ENCODE measurements at regions not wholly inside any gene's neighbourhood (a gene's known extent, or its start where the extent isn't known, plus 50 kb on each side); places are given as distances from the start of the nearest gene placed in this dataset.
"Not testable (repeated sequence)": the region's sequence is repeated elsewhere in the genome, so short reads cannot be mapped to it uniquely, and the experiment has no call there.

GRCh38 chr1:172940174-172940855 is 110.4 kb downstream of the TNFSF18 start:
- H3K9me3 ChIP-seq: no peaks in the 10 kb centered on the region
- H3K36me3 ChIP-seq (replicated peaks in 1 of 2; ENCODE audit: insufficient read depth in 1 of 2, low read depth in 2 of 2): no peaks in the 10 kb centered on the region
- intact Hi-C loops (cut with DNase I): no loop called here
- H3K27me3 ChIP-seq: no peaks in the 10 kb centered on the region
- ATAC-seq (peak; percentile 38), DNase-seq (no peak)
- 54 to 61% methylated on average over 5 of the region's 5 CpGs for WGBS, 2 donors
- no peaks in the 10 kb centered on the region for H3K4me1 ChIP-seq
- TF ChIP-seq CTCF (IDR thresholded peaks at IDR 0.05) (no peak), POLR2A (IDR thresholded peaks at IDR 0.05) (no peak)
- H3K4me3 ChIP-seq: no peak overlapping the region
- H3K27ac ChIP-seq: no peak overlapping the region

- Histone ChIP-seq H3K27me3 (no peaks in the 10 kb centered on the region), H3K27ac (no peak overlapping the region), H3K4me3 (no peak overlapping the region), H3K4me1 (no peaks in the 10 kb centered on the region), H3K9me3 (no peaks in the 10 kb centered on the region), H3K36me3 (replicated peaks in 1 of 2; ENCODE audit: insufficient read depth in 1 of 2, low read depth in 2 of 2) (no peaks in the 10 kb centered on the region)
- intact Hi-C loops (cut with DNase I): no loop called here
- no peak for DNase-seq
- ATAC-seq: no peak
- TF ChIP-seq CTCF (IDR thresholded peaks at IDR 0.05): no peak
- TF ChIP-seq POLR2A (IDR thresholded peaks at IDR 0.05): no peak
- 75 to 88% methylated on average over 1 of the region's 1 CpG for WGBS, 2 donors
Observed at GRCh38 chr1:172941471-172941870, 109.3 kb downstream of the TNFSF18 start.

- intact Hi-C loops (cut with DNase I): no loop called here
- DNase-seq (no peak), ATAC-seq (no peak)
- Histone ChIP-seq H3K9me3 (no peaks in the 10 kb centered on the region), H3K27ac (no peak overlapping the region), H3K36me3 (replicated peaks in 1 of 2; ENCODE audit: insufficient read depth in 1 of 2, low read depth in 2 of 2) (no peaks in the 10 kb centered on the region), H3K4me3 (no peak overlapping the region), H3K4me1 (no peaks in the 10 kb centered on the region), H3K27me3 (no peaks in the 10 kb centered on the region)
- 46 to 55% methylated on average over 2 of the region's 2 CpGs for WGBS, 2 donors
- TF ChIP-seq POLR2A (IDR thresholded peaks at IDR 0.05) (no peak), CTCF (IDR thresholded peaks at IDR 0.05) (no peak)
Observed at GRCh38 chr1:172941945-172942344, 108.8 kb downstream of the TNFSF18 start.

- H3K27ac ChIP-seq; H3K36me3 ChIP-seq (replicated peaks in 1 of 2; ENCODE audit: insufficient read depth in 1 of 2, low read depth in 2 of 2); DNase-seq; intact Hi-C loops (cut with DNase I); H3K4me1 ChIP-seq; H3K9me3 ChIP-seq; H3K4me3 ChIP-seq; ATAC-seq; H3K27me3 ChIP-seq: not testable (repeated sequence)
- WGBS, 2 donors: 72 to 80% methylated on average over 2 of the region's 2 CpGs
Observed at GRCh38 chr1:172943138-172943537, 107.6 kb downstream of the TNFSF18 start.

- H3K27ac ChIP-seq: no peak overlapping the region
- H3K4me1 ChIP-seq: no peaks in the 10 kb centered on the region
- H3K27me3 ChIP-seq: no peaks in the 10 kb centered on the region
- intact Hi-C loops (cut with DNase I): no loop called here
- no peaks in the 10 kb centered on the region for H3K9me3 ChIP-seq
- ATAC-seq: no peak
- H3K36me3 ChIP-seq (replicated peaks in 1 of 2; ENCODE audit: insufficient read depth in 1 of 2, low read depth in 2 of 2): no peaks in the 10 kb centered on the region
- no peak for DNase-seq
- TF ChIP-seq CTCF (IDR thresholded peaks at IDR 0.05) (no peak), POLR2A (IDR thresholded peaks at IDR 0.05) (no peak)
- no peak overlapping the region for H3K4me3 ChIP-seq
Observed at GRCh38 chr1:172944931-172945330, 105.8 kb downstream of the TNFSF18 start.
